ENCODE measurements at regions not wholly inside any gene's neighbourhood (a gene's known extent, or its start where the extent isn't known, plus 50 kb on each side); places are given as distances from the start of the nearest gene placed in this dataset.

- TF ChIP-seq REST (IDR thresholded peaks at IDR 0.05): no peak
Measured at GRCh38 chr20:24334830-24335229, 134.6 kb upstream of the SYNDIG1 start (continued).

GRCh38 chr20:24332956-24333355, 136.5 kb upstream of the SYNDIG1 start:
- DNase-seq (ENCODE audit: low read depth in 1 of 2, low spot score in 1 of 2) (no peak), FAIRE-seq (no peak), ATAC-seq (no peak)
- Histone ChIP-seq H3K27ac (no peak overlapping the region), H3K4me1 (no peaks in the 10 kb centered on the region), H3K4me3 (no peak overlapping the region), H3K9me3 (no peaks in the 10 kb centered on the region), H3K4me2 (no peak overlapping the region)
- TF ChIP-seq MAX (IDR thresholded peaks at IDR 0.05) (no peak), JUN (IDR thresholded peaks at IDR 0.05) (no peak), REST (IDR thresholded peaks at IDR 0.05) (no peak), BHLHE40 (IDR thresholded peaks at IDR 0.05; ENCODE audit: low read depth, low read length) (no peak), RARB (CRISPR knock-in tag; IDR thresholded peaks at IDR 0.05) (no peak), E2F6 (IDR thresholded peaks at IDR 0.05; ENCODE audit: borderline replicate concordance, low read depth) (no peak), USF2 (IDR thresholded peaks at IDR 0.05) (no peak), GATA3 (IDR thresholded peaks at IDR 0.05; ENCODE audit: borderline replicate concordance) (no peak), RNF2 (IDR thresholded peaks at IDR 0.05; ENCODE audit: borderline replicate concordance, low read depth) (no peak), HOXB13 (CRISPR knock-in tag; IDR thresholded peaks at IDR 0.05; ENCODE audit: low read depth) (no peak), ESRRA (IDR thresholded peaks at IDR 0.05; ENCODE audit: borderline replicate concordance, low read length) (no peak), RFX5 (IDR thresholded peaks at IDR 0.05) (no peak), TP53 (CRISPR knock-in tag; IDR thresholded peaks at IDR 0.05) (no peak), MAZ (IDR thresholded peaks at IDR 0.05; ENCODE audit: borderline replicate concordance, low read depth, low read length) (no peak), FOSL2 (IDR thresholded peaks at IDR 0.05) (no peak), FOSL2 (CRISPR knock-in tag; IDR thresholded peaks at IDR 0.05) (no peak), JUNB (IDR thresholded peaks at IDR 0.05) (no peak), EP300 (IDR thresholded peaks at IDR 0.05) (no peak)
- POLR2A ChIA-PET: no interaction called here
- CTCF ChIA-PET: no interaction called here

Measured in A549 (cell line).